Endodermal cell (in vitro differentiated cells): ENCODE measurements at regions not wholly inside any gene's neighbourhood (a gene's known extent, or its start where the extent isn't known, plus 50 kb on each side); places are given as distances from the start of the nearest gene placed in this dataset.

Source experiments
- DNase-seq: peaks from one replicate; pipeline ENCODE4 v3.0.0-alpha.2; 2017
- H3K27ac ChIP-seq: 2 replicates; pipeline ENCODE4 v1.5.1; 2013; ENCODE audit warnings: mild to moderate bottlenecking, low read depth, low read length, moderate library complexity
- H3K27me3 ChIP-seq: 2 replicates; pipeline ENCODE4 v1.6.1; 2013; ENCODE audit warnings: mild to moderate bottlenecking, low read length, moderate library complexity; ENCODE audit not compliant: insufficient read depth, control insufficient read depth, poor library complexity, severe bottlenecking
- H3K36me3 ChIP-seq: 2 replicates; pipeline ENCODE4 v1.7.0; 2013; ENCODE audit warnings: mild to moderate bottlenecking, low read length, moderate library complexity; ENCODE audit not compliant: control insufficient read depth, insufficient read depth
- H3K4me1 ChIP-seq: one replicate; pipeline ENCODE4 v1.7.0; 2013; ENCODE audit warnings: low read length; ENCODE audit not compliant: control insufficient read depth, insufficient read depth
- H3K4me3 ChIP-seq: 2 replicates; pipeline ENCODE4 v1.5.1; 2013; ENCODE audit warnings: mild to moderate bottlenecking, low read length, moderate library complexity
- H3K9ac ChIP-seq: 2 replicates; pipeline ENCODE4 v1.6.1; 2013; ENCODE audit warnings: mild to moderate bottlenecking, low read length, moderate library complexity; ENCODE audit not compliant: poor library complexity, severe bottlenecking; ENCODE audit errors: extremely low read depth
- H3K9me3 ChIP-seq: 2 replicates; pipeline ENCODE4 v1.6.1; 2013; ENCODE audit warnings: mild to moderate bottlenecking, low read length, moderate library complexity; ENCODE audit not compliant: control insufficient read depth
- H3K27ac Mint-ChIP-seq: 2 replicates; pipeline ENCODE4 v1.8.0; 2020; ENCODE audit warnings: mixed read lengths
- H3K27me3 Mint-ChIP-seq: 2 replicates; pipeline ENCODE4 v1.8.0; 2021; ENCODE audit warnings: mild to moderate bottlenecking, mixed read lengths; ENCODE audit not compliant: insufficient read depth
- H3K36me3 Mint-ChIP-seq: 2 replicates; pipeline ENCODE4 v1.8.0; 2020; ENCODE audit warnings: low read depth, mixed read lengths
- H3K4me1 Mint-ChIP-seq: 2 replicates; pipeline ENCODE4 v1.8.0; 2020; ENCODE audit warnings: mixed read lengths
- H3K4me3 Mint-ChIP-seq: 2 replicates; pipeline ENCODE4 v1.8.0; 2020; ENCODE audit warnings: mild to moderate bottlenecking, moderate library complexity, mixed read lengths
- H3K9me3 Mint-ChIP-seq: 2 replicates; pipeline ENCODE4 v1.8.0; 2020; ENCODE audit warnings: mild to moderate bottlenecking, mixed read lengths
- CTCF ChIP-seq: fragments of 200-600 bp; sonication (generic); conservative IDR thresholded peaks from 2 replicates; pipeline ENCODE4 v1.5.0; 2021; ENCODE audit warnings: antibody characterized with exemption, mild to moderate bottlenecking
- whole genome bisulfite sequencing, 2 experiments: methylation state at CpG; one replicate each; pipeline versions ENCODE4 v1.1.5 to v1.1.7; 2013; ENCODE audit warnings: missing lambda C conversion rate in 2 of 2, mixed read lengths in 1 of 2; ENCODE audit not compliant: insufficient coverage in 1 of 2, insufficient read length in 1 of 2; 5-methylcytosine and 5-hydroxymethylcytosine counted together

GRCh38 chr2:56086336-56086735 lies 97.5 kb upstream of the CCDC85A start:
- Histone ChIP-seq H3K4me3 (no peak overlapping the region), H3K9me3 (no peaks in the 10 kb centered on the region), H3K27ac (no peak overlapping the region), H3K9ac (no peak overlapping the region), H3K27me3 (no peaks in the 10 kb centered on the region), H3K36me3 (no peaks in the 10 kb centered on the region), H3K4me1 (no peaks in the 10 kb centered on the region)
- Mint-ChIP-seq H3K9me3 (no peaks in the 10 kb centered on the region), H3K4me3 (no peak overlapping the region), H3K4me1 (no peaks in the 10 kb centered on the region), H3K27me3 (no peaks in the 10 kb centered on the region), H3K36me3 (no peaks in the 10 kb centered on the region), H3K27ac (no peak overlapping the region)
- 90 to 96% methylated on average over 7 of the region's 7 CpGs for WGBS, 2 experiments
- no peak for TF ChIP-seq CTCF
- no peak for DNase-seq

- no peak for TF ChIP-seq CTCF
Observed at GRCh38 chr2:56088411-56088810, 95.4 kb upstream of the CCDC85A start.

GRCh38 chr2:56089931-56090330 lies 93.9 kb upstream of the CCDC85A start:
- H3K27me3 Mint-ChIP-seq, result peaks cover 3% of the 10 kb centered on the region
- H3K36me3 Mint-ChIP-seq, result no peaks in the 10 kb centered on the region

More at GRCh38 chr2:56088411-56088810, 95.4 kb upstream of the CCDC85A start:
- Mint-ChIP-seq H3K36me3 (no peaks in the 10 kb centered on the region), H3K27me3 (no peaks in the 10 kb centered on the region), H3K4me3 (no peak overlapping the region), H3K4me1 (no peaks in the 10 kb centered on the region), H3K9me3 (peaks cover 13% of the 10 kb centered on the region), H3K27ac (no peak overlapping the region)
- Histone ChIP-seq H3K4me1 (no peaks in the 10 kb centered on the region), H3K27me3 (no peaks in the 10 kb centered on the region), H3K9me3 (no peaks in the 10 kb centered on the region), H3K9ac (no peak overlapping the region), H3K27ac (no peak overlapping the region), H3K36me3 (no peaks in the 10 kb centered on the region), H3K4me3 (no peak overlapping the region)
- WGBS, 2 experiments, result 84 to 100% methylated on average over 3 to 4 of the region's 4 CpGs
- no peak for DNase-seq

More at GRCh38 chr2:56089931-56090330, 93.9 kb upstream of the CCDC85A start:
- H3K9me3 ChIP-seq, result no peaks in the 10 kb centered on the region
- DNase-seq, result no peak
- 91 to 95% methylated on average over 3 of the region's 3 CpGs for WGBS, 2 experiments
- H3K4me3 ChIP-seq, result no peak overlapping the region
- Mint-ChIP-seq H3K9me3 (peaks cover 13% of the 10 kb centered on the region), H3K4me3 (no peak overlapping the region), H3K4me1 (no peaks in the 10 kb centered on the region), H3K27ac (no peak overlapping the region)
- no peak for TF ChIP-seq CTCF
- no peaks in the 10 kb centered on the region for H3K36me3 ChIP-seq
- no peak overlapping the region for H3K9ac ChIP-seq
- H3K27ac ChIP-seq, result no peak overlapping the region
- no peaks in the 10 kb centered on the region for H3K27me3 ChIP-seq
- no peaks in the 10 kb centered on the region for H3K4me1 ChIP-seq
